ENCODE measurements at regions not wholly inside any gene's neighbourhood (a gene's known extent, or its start where the extent isn't known, plus 50 kb on each side); places are given as distances from the start of the nearest gene placed in this dataset.

DNA sequence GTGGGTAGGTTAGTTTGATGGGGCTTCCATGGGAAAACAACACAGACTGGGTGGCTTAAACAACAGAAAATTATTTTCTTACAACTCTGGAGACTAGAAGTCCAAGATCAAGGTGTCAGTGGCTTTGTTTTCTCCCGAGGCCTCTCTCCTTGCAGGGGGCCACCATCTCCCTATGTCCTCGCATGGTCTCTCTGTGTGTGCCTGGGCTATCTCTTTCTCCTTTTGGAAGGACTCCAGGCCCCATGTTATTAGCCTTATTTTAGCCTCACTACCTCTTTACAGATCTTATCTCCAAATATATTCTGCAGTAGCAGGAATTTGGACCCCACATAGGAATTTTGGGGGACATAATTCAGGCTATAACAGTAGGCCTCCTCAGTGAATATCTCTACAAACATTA lies 372.7 kb upstream of the FAT3 start:
- no peaks in the 10 kb centered on the region for H3K27me3 Mint-ChIP-seq
- no peak overlapping the region for H3K4me3 Mint-ChIP-seq
- H3K36me3 ChIP-seq (replicated peaks in 1 of 2; ENCODE audit: control extremely low read depth in 1 of 2, control insufficient read depth in 1 of 2, extremely low read depth in 1 of 2, insufficient read depth in 2 of 2, low read length in 1 of 2) = no peaks in the 10 kb centered on the region
- no peaks in the 10 kb centered on the region for H3K27me3 ChIP-seq (replicated peaks in 1 of 4; ENCODE audit: control extremely low read depth in 1 of 4, control insufficient read depth in 3 of 4, insufficient read depth in 4 of 4, low read length in 3 of 4)
- H3K27ac Mint-ChIP-seq = no peak overlapping the region
- H3K9ac ChIP-seq (ENCODE audit: low read length) = no peak overlapping the region
- DNase-seq (no peak), ATAC-seq (ENCODE audit: low read depth) (no peak)
- no peak overlapping the region for H3K4me2 ChIP-seq (replicated peaks; ENCODE audit: low read depth, low read length, poor library complexity, severe bottlenecking)
- peaks cover 10% of the 10 kb centered on the region for H3K9me3 Mint-ChIP-seq (ENCODE audit: insufficient read depth)
- H3K4me1 ChIP-seq (ENCODE audit: control insufficient read depth in 2 of 2, insufficient read depth in 2 of 2, low read length in 2 of 2) = no peaks in the 10 kb centered on the region
- 89% methylated on average over 2 of the region's 2 CpGs for WGBS (ENCODE audit: insufficient coverage)
- no peak overlapping the region for H3K4me3 ChIP-seq (ENCODE audit: control extremely low read depth in 1 of 5, extremely low read depth in 1 of 5, insufficient read depth in 1 of 5, low read depth in 2 of 5, low read length in 4 of 5)
- no peak overlapping the region for H3K27ac ChIP-seq (ENCODE audit: low read length in 2 of 2)
- TF ChIP-seq CTCF (IDR thresholded peaks at IDR 0.05) (no peak), EZH2 (IDR thresholded peaks at IDR 0.05; ENCODE audit: borderline replicate concordance, insufficient read depth, low read depth, low read length, poor library complexity, severe bottlenecking) (no peak)
- CTCF ChIA-PET = no interaction called here
- no peak overlapping the region for H2AFZ ChIP-seq (ENCODE audit: insufficient read depth, low read depth, low read length, poor library complexity, severe bottlenecking)
- intact Hi-C loops (cut with micrococcal nuclease) = no loop called here
- POLR2A ChIA-PET = no interaction called here
- no peaks in the 10 kb centered on the region for H3K9me3 ChIP-seq (ENCODE audit: control extremely low read depth in 1 of 3, control insufficient read depth in 2 of 3, insufficient read depth in 1 of 3, low read length in 2 of 3)
- no peaks in the 10 kb centered on the region for H3K79me2 ChIP-seq (ENCODE audit: control insufficient read depth, insufficient read depth, low read length)
- no peaks in the 10 kb centered on the region for H4K20me1 ChIP-seq (ENCODE audit: control insufficient read depth, insufficient read depth, low read length, poor library complexity, severe bottlenecking)
- H3K4me1 Mint-ChIP-seq = no peaks in the 10 kb centered on the region

- Histone ChIP-seq H3K4me2 (replicated peaks; ENCODE audit: low read depth, low read length, poor library complexity, severe bottlenecking) (no peak overlapping the region), H3K4me3 (ENCODE audit: control extremely low read depth in 1 of 5, extremely low read depth in 1 of 5, insufficient read depth in 1 of 5, low read depth in 2 of 5, low read length in 4 of 5) (no peak overlapping the region), H3K9ac (ENCODE audit: low read length) (no peak overlapping the region), H3K4me1 (ENCODE audit: control insufficient read depth in 2 of 2, insufficient read depth in 2 of 2, low read length in 2 of 2) (no peaks in the 10 kb centered on the region), H3K9me3 (ENCODE audit: control extremely low read depth in 1 of 3, control insufficient read depth in 2 of 3, insufficient read depth in 1 of 3, low read length in 2 of 3) (no peaks in the 10 kb centered on the region), H3K36me3 (replicated peaks in 1 of 2; ENCODE audit: control extremely low read depth in 1 of 2, control insufficient read depth in 1 of 2, extremely low read depth in 1 of 2, insufficient read depth in 2 of 2, low read length in 1 of 2) (no peaks in the 10 kb centered on the region), H3K79me2 (ENCODE audit: control insufficient read depth, insufficient read depth, low read length) (no peaks in the 10 kb centered on the region), H2AFZ (ENCODE audit: insufficient read depth, low read depth, low read length, poor library complexity, severe bottlenecking) (no peak overlapping the region), H3K27me3 (replicated peaks in 1 of 4; ENCODE audit: control extremely low read depth in 1 of 4, control insufficient read depth in 3 of 4, insufficient read depth in 4 of 4, low read length in 3 of 4) (no peaks in the 10 kb centered on the region), H3K27ac (ENCODE audit: low read length in 2 of 2) (no peak overlapping the region), H4K20me1 (ENCODE audit: control insufficient read depth, insufficient read depth, low read length, poor library complexity, severe bottlenecking) (no peaks in the 10 kb centered on the region)
- no peaks in the 10 kb centered on the region for H3K27me3 Mint-ChIP-seq
- no peak for TF ChIP-seq CTCF (IDR thresholded peaks at IDR 0.05)
- DNase-seq = no peak
- 83% methylated on average over 1 of the region's 7 CpGs for WGBS (ENCODE audit: insufficient coverage)
- no peak for ATAC-seq (ENCODE audit: low read depth)
- intact Hi-C loops (cut with micrococcal nuclease) = no loop called here
- H3K4me3 Mint-ChIP-seq = no peak overlapping the region
- ChIA-PET POLR2A (no interaction called here), CTCF (no interaction called here)
- no peak overlapping the region for H3K27ac Mint-ChIP-seq
- H3K9me3 Mint-ChIP-seq (ENCODE audit: insufficient read depth) = peaks cover 10% of the 10 kb centered on the region
- H3K4me1 Mint-ChIP-seq = no peaks in the 10 kb centered on the region
Observed at GRCh38 chr11:91850533-91851275, 373.9 kb upstream of the FAT3 start.
